Trophoblast cell (in vitro differentiated cells and primary cell): ENCODE measurements at regions not wholly inside any gene's neighbourhood (a gene's known extent, or its start where the extent isn't known, plus 50 kb on each side); places are given as distances from the start of the nearest gene placed in this dataset.

Experiments used
- DNase-seq, 2 donors: peaks; one replicate each; pipeline ENCODE4 v3.0.0-alpha.2; 2016
- H2AFZ ChIP-seq: 2 replicates; pipeline ENCODE4 v1.6.1; 2013; ENCODE audit warnings: low read length, moderate library complexity, mild to moderate bottlenecking; ENCODE audit not compliant: insufficient read depth, poor library complexity
- H2AK5ac ChIP-seq: 2 replicates; pipeline ENCODE4 v1.6.1; 2013; ENCODE audit warnings: mild to moderate bottlenecking, low read length
- H2BK120ac ChIP-seq: 2 replicates; pipeline ENCODE4 v1.6.1; 2013; ENCODE audit warnings: low read length, mild to moderate bottlenecking, moderate library complexity; ENCODE audit not compliant: insufficient read depth, poor library complexity
- H2BK12ac ChIP-seq: 2 replicates; pipeline ENCODE4 v1.6.1; 2013; ENCODE audit warnings: mild to moderate bottlenecking, low read length, moderate library complexity
- H2BK5ac ChIP-seq: 2 replicates; pipeline ENCODE4 v1.6.1; 2013; ENCODE audit warnings: low read length, low read depth, moderate library complexity, mild to moderate bottlenecking; ENCODE audit not compliant: poor library complexity
- H3K14ac ChIP-seq: 2 replicates; pipeline ENCODE4 v1.6.1; 2013; ENCODE audit warnings: mild to moderate bottlenecking, low read length
- H3K18ac ChIP-seq: 2 replicates; pipeline ENCODE4 v1.6.1; 2013; ENCODE audit warnings: mild to moderate bottlenecking, low read length
- H3K23ac ChIP-seq: 2 replicates; pipeline ENCODE4 v1.6.1; 2013; ENCODE audit warnings: low read length
- H3K27ac ChIP-seq: 2 replicates; pipeline ENCODE4 v1.5.1; 2013; ENCODE audit warnings: low read depth, mild to moderate bottlenecking, inconsistent platforms, low read length, moderate library complexity
- H3K27me3 ChIP-seq: 2 replicates; pipeline ENCODE4 v1.6.1; 2013; ENCODE audit warnings: inconsistent platforms, mild to moderate bottlenecking, low read length, moderate library complexity; ENCODE audit not compliant: insufficient read depth
- H3K36me3 ChIP-seq, 2 experiments: 1 replicate in 1 of 2; 2 replicates in 1 of 2; pipeline ENCODE4 v1.6.1; 2013; ENCODE audit warnings: low read length in 2 of 2, mild to moderate bottlenecking in 2 of 2, moderate library complexity in 1 of 2; ENCODE audit not compliant: insufficient read depth in 2 of 2, control insufficient read depth in 1 of 2
- H3K4ac ChIP-seq: 2 replicates; pipeline ENCODE4 v1.6.1; 2013; ENCODE audit warnings: low read depth, mild to moderate bottlenecking, low read length, moderate library complexity
- H3K4me1 ChIP-seq, 2 experiments: 1 replicate in 1 of 2; 2 replicates in 1 of 2; pipeline ENCODE4 v1.6.1; 2013; ENCODE audit warnings: low read length in 2 of 2, mild to moderate bottlenecking in 2 of 2, moderate library complexity in 1 of 2; ENCODE audit not compliant: insufficient read depth in 2 of 2, control insufficient read depth in 1 of 2
- H3K4me2 ChIP-seq: 2 replicates; pipeline ENCODE4 v1.6.1; 2013; ENCODE audit warnings: inconsistent platforms, mild to moderate bottlenecking, low read length, moderate library complexity
- H3K4me3 ChIP-seq: 2 replicates; pipeline ENCODE4 v1.5.1; 2013; ENCODE audit warnings: mild to moderate bottlenecking, low read depth, low read length, inconsistent platforms
- H3K79me1 ChIP-seq: one replicate; pipeline ENCODE4 v1.6.1; 2013; ENCODE audit warnings: low read length
- H3K79me2 ChIP-seq: 2 replicates; pipeline ENCODE4 v1.6.1; 2013; ENCODE audit warnings: low read length, mild to moderate bottlenecking; ENCODE audit not compliant: control insufficient read depth, insufficient read depth, poor library complexity
- H3K9ac ChIP-seq: 2 replicates; pipeline ENCODE4 v1.6.1; 2013; ENCODE audit warnings: mild to moderate bottlenecking, low read length
- H3K9me3 ChIP-seq: 2 replicates; pipeline ENCODE4 v1.6.1; 2013; ENCODE audit warnings: low read depth, mild to moderate bottlenecking, control low read depth, inconsistent platforms, low read length; ENCODE audit not compliant: insufficient read depth
- H4K12ac ChIP-seq: 2 replicates; pipeline ENCODE4 v1.6.1; 2013; ENCODE audit warnings: low read depth, mild to moderate bottlenecking, low read length, moderate library complexity
- H4K8ac ChIP-seq: 2 replicates; pipeline ENCODE4 v1.6.1; 2013; ENCODE audit warnings: low read depth, mild to moderate bottlenecking, low read length, moderate library complexity
- H4K91ac ChIP-seq: one replicate; pipeline ENCODE4 v1.6.1; 2013; ENCODE audit warnings: low read depth, mild to moderate bottlenecking, low read length, moderate library complexity
- WGBS: extraction: QIAGEN DNeasy Blood & Tissue Kit; methylation state at CpG from one replicate; pipeline ENCODE4 v1.1.7; 2013; ENCODE audit warnings: missing lambda C conversion rate; ENCODE audit not compliant: insufficient read length, insufficient coverage; ENCODE audit errors: extremely low coverage; 5-methylcytosine and 5-hydroxymethylcytosine counted together

DNA sequence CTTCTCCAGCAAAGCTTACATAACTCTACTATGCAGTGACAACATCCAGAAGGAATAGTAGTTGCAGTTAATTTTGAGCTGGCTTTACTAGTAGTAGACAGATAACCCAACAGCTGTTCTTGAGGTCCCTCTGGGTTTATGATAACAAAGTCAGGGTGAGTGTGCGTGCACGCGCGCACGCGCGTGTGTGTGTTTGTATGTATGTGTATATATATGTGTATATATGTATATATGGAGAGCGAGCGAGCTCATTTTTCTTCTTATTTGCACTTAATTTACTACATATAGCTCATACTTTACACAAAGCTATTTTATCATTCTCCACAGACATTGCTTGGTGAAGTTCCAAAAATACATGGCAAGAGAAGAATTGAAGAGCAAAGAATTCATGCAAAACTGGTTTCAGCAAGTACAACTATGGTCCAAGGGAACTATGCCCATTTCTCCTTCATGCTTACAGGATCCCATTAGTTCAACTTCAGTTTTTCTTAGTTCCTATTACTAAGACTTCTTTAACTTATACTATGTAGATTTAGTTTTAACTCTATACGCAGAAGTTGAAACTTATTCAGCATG, 105.9 kb upstream of the TMEM168 start:
- H3K36me3 ChIP-seq: peaks cover 0 to 3% of the 10 kb centered on the region in 2 experiments
- no peak overlapping the region for H2BK12ac ChIP-seq
- no peak overlapping the region for H3K23ac ChIP-seq
- no peaks in the 10 kb centered on the region for H3K27me3 ChIP-seq
- no peak overlapping the region for H2AFZ ChIP-seq
- DNase-seq: no peak
- no peak overlapping the region for H3K9ac ChIP-seq
- H4K91ac ChIP-seq: no peak overlapping the region
- no peak overlapping the region for H2BK120ac ChIP-seq
- no peak overlapping the region for H4K12ac ChIP-seq
- no peaks in the 10 kb centered on the region for H3K79me1 ChIP-seq
- H3K4me3 ChIP-seq: no peak overlapping the region
- H3K18ac ChIP-seq: no peak overlapping the region
- H3K79me2 ChIP-seq: no peaks in the 10 kb centered on the region
- H4K8ac ChIP-seq: no peak overlapping the region
- no peak overlapping the region for H2AK5ac ChIP-seq
- no peaks in the 10 kb centered on the region for H3K9me3 ChIP-seq
- no peak overlapping the region for H3K27ac ChIP-seq
- WGBS: no CpG with 5 or more reads among the region's 10 CpGs
- no peak overlapping the region for H3K14ac ChIP-seq
- no peak overlapping the region for H3K4ac ChIP-seq
- no peak overlapping the region for H2BK5ac ChIP-seq
- H3K4me1 ChIP-seq: peaks cover 0 to 3% of the 10 kb centered on the region in 2 experiments
- no peak overlapping the region for H3K4me2 ChIP-seq

DNA sequence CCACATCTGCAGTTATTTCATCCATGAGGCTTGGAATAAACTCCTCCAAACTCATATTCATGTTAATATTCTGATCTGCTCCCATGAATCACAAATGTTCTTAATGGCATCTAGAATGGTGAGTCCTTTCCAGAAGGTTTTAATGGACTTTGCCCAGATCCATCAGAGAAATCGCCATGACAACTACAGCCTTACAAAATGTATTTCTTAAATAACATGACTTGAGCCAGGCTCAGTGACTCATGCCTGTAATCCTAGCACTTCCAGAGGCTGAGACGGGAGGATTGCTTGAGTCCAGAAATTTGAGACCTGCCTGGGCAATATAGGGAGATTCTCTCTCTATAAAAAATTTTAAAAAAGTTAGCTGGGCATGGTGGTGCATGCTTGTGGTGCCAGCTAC, 102.1 kb upstream of the TMEM168 start:
- H2BK12ac ChIP-seq: no peak overlapping the region
- no peak overlapping the region for H3K9ac ChIP-seq
- H3K27me3 ChIP-seq: no peaks in the 10 kb centered on the region
- H2BK120ac ChIP-seq: no peak overlapping the region
- no peak overlapping the region for H4K8ac ChIP-seq
- no peaks in the 10 kb centered on the region for H3K9me3 ChIP-seq
- no peak overlapping the region for H3K4me2 ChIP-seq
- peaks cover 0 to 4% of the 10 kb centered on the region in 2 experiments for H3K4me1 ChIP-seq
- no peak overlapping the region for H3K18ac ChIP-seq
- H3K23ac ChIP-seq: no peak overlapping the region
- WGBS: no CpG with 5 or more reads among the region's 2 CpGs
- peaks cover 0 to 3% of the 10 kb centered on the region in 2 experiments for H3K36me3 ChIP-seq
- H2AK5ac ChIP-seq: no peak overlapping the region
- no peaks in the 10 kb centered on the region for H3K79me1 ChIP-seq
- no peak overlapping the region for H4K91ac ChIP-seq
- no peak overlapping the region for H2AFZ ChIP-seq
- peak in 1 of 2 donors; percentile 8 for DNase-seq
- H3K27ac ChIP-seq: no peak overlapping the region
- H2BK5ac ChIP-seq: no peak overlapping the region
- no peak overlapping the region for H3K4me3 ChIP-seq
- H3K14ac ChIP-seq: no peak overlapping the region
- no peaks in the 10 kb centered on the region for H3K79me2 ChIP-seq
- H4K12ac ChIP-seq: no peak overlapping the region
- no peak overlapping the region for H3K4ac ChIP-seq

DNA sequence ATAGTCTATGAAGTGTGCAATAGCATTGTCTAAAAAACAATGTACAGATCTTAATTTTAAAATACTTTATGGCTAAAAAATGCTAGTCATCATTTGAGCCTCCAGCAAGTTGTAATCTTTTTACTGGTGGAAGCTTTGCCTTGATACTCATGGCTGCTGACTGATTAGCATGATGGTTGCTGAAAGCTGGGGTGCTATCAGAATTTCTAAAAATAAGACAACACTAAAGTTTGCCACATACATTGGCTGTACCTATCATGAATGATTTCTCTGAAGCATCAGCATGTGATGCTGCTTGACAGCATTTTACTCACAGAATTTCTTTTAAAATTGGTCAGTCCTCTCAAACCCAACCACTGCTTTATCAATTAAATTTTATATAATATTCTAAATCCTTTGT, 101.5 kb upstream of the TMEM168 start:
- Histone ChIP-seq H3K4ac (no peak overlapping the region), H3K4me3 (no peak overlapping the region), H3K18ac (no peak overlapping the region), H3K27me3 (no peaks in the 10 kb centered on the region), H3K4me2 (no peak overlapping the region), H2BK5ac (no peak overlapping the region), H3K9ac (no peak overlapping the region), H4K8ac (no peak overlapping the region), H3K36me3 (peaks cover 0 to 3% of the 10 kb centered on the region in 2 experiments), H3K79me2 (no peaks in the 10 kb centered on the region), H4K12ac (no peak overlapping the region), H2AFZ (no peak overlapping the region), H3K79me1 (no peaks in the 10 kb centered on the region), H3K27ac (no peak overlapping the region), H3K14ac (no peak overlapping the region), H2BK120ac (no peak overlapping the region), H3K4me1 (peaks cover 0 to 4% of the 10 kb centered on the region in 2 experiments), H3K9me3 (no peaks in the 10 kb centered on the region), H2BK12ac (no peak overlapping the region), H3K23ac (no peak overlapping the region), H2AK5ac (no peak overlapping the region), H4K91ac (no peak overlapping the region)
- DNase-seq: no peak

DNA sequence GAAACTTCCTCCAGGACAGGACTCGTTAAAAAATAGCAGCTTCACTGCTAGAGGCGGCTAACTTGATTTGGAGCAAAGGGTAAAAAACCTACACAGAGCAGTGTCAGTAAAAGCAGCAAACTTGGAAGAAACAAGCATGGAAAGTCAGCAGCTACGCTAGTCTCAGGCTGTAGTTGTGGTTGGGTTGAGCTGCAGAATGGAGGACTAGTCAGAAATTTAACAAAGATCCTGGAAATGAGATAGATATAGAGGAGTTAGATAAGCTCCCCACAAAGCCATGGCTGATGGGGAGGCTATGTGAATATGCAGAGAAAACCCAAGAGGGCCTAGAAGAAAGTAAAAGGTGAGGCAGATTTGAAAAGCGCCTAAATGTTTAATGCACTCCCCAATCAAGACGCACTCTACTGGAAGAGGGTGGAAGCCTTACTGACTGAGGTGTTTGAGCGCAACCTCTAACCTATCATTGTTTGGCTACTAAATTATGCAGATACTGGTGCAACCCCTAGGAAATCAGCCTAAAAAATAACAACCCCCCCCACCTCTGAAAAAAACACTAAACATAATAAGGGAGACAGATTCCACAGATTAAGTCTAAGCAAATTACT, 99.7 kb upstream of the TMEM168 start:
- Histone ChIP-seq H3K9ac (no peak overlapping the region), H3K4ac (no peak overlapping the region), H2AK5ac (no peak overlapping the region), H3K14ac (no peak overlapping the region), H3K79me1 (no peaks in the 10 kb centered on the region), H3K4me1 (peaks cover 0 to 4% of the 10 kb centered on the region in 2 experiments), H2BK5ac (no peak overlapping the region), H3K27me3 (no peaks in the 10 kb centered on the region), H3K27ac (no peak overlapping the region), H2BK12ac (no peak overlapping the region), H4K91ac (no peak overlapping the region), H3K79me2 (no peaks in the 10 kb centered on the region), H3K18ac (no peak overlapping the region), H3K36me3 (peaks cover 0 to 3% of the 10 kb centered on the region in 2 experiments), H2AFZ (no peak overlapping the region), H4K12ac (no peak overlapping the region), H3K23ac (no peak overlapping the region), H3K9me3 (no peaks in the 10 kb centered on the region), H4K8ac (no peak overlapping the region), H2BK120ac (no peak overlapping the region), H3K4me2 (no peak overlapping the region), H3K4me3 (no peak overlapping the region)
- no CpG with 5 or more reads among the region's 6 CpGs for WGBS
- peak in 1 of 2 donors; percentile 13 for DNase-seq
